B cell (primary cell): ENCODE measurements at regions not wholly inside any gene's neighbourhood (a gene's known extent, or its start where the extent isn't known, plus 50 kb on each side); places are given as distances from the start of the nearest gene placed in this dataset.

ENCODE experiments used
- CTCF ChIP-seq: fragments of 200-600 bp; IDR thresholded peaks from one replicate; pipeline ENCODE4 v1.8.0; 2022; ENCODE audit warnings: antibody characterized with exemption, mild to moderate bottlenecking
- EZH2 ChIP-seq: IDR thresholded peaks from 2 replicates; pipeline ENCODE4 v1.6.1; 2012; ENCODE audit warnings: borderline replicate concordance, low read depth, mild to moderate bottlenecking, moderate library complexity, low read length; ENCODE audit not compliant: insufficient read depth, poor library complexity, severe bottlenecking

GRCh38 chr18:47470941-47471340 is 219.5 kb upstream of the SKOR2 start:
- TF ChIP-seq CTCF (no peak), EZH2 (no peak)
